ENCODE measurements at regions not wholly inside any gene's neighbourhood (a gene's known extent, or its start where the extent isn't known, plus 50 kb on each side); places are given as distances from the start of the nearest gene placed in this dataset.
"Not testable (repeated sequence)": the region's sequence is repeated elsewhere in the genome, so short reads cannot be mapped to it uniquely, and the experiment has no call there.

DNA sequence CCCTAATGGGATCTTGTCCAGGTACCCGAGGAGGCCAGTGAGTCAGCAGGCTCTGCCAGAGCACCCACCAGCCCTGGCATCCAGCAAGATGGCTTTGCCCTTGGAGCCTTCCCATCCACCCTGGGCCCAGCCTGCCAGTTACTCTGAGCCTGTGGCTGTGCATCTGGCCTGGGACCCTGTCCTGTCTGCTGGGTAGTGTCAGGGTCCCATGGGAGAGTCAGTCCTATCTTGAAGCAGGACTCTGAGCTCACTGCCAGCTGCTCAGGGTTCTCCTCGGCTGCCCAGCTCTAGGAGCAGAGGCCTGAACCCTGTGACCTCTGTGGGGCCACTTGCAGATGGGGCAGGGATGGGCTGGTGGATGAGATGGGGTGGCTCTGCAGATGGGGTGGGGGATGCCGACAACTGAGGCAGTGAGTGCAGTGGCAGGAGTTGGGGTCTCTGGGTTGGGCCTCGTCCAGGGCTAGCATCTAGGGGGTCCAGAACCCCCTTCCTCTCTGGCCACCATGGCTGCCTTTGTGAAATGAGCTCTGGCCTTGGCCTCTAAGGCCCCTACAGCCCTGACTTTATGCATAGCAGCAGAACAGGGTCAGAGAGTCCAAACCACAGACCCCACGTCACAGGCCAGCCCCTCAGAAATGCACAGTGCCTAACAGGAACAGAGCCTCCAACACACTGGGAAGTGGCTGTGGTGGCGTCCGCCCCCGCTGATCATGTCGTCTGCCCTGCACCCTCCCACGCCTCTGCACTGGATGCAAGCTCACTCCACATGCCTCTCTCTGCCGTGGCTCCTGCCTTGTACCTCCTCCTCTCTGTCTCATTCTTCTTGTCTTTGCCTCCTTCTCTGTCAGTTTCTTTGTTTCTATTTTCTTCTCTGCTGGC, 88.1 kb upstream of the RET start:
- no peak for DNase-seq

DNA sequence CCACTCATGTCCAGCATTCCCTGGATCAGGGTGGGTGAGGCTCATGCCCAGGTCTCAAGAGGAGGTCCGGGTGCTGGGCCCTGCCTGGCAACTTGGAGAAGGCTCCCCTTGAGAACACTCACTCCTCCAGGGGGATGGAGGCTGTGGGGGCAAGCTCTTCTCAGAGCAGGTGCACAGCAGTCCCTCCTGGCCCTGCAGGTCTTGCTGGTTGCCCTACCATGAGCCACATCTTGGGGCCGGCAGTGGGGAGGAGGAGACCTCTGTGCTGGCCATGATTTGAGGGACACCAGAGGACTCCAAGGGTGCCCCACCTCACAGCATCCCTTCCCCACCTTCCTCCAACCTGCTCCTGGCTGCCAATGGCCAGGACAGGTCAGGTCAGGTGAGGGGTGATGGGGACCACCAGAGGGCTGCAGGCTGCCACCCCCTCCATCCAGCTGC, 87.4 kb upstream of the RET start:
- DNase-seq = no peak

DNA sequence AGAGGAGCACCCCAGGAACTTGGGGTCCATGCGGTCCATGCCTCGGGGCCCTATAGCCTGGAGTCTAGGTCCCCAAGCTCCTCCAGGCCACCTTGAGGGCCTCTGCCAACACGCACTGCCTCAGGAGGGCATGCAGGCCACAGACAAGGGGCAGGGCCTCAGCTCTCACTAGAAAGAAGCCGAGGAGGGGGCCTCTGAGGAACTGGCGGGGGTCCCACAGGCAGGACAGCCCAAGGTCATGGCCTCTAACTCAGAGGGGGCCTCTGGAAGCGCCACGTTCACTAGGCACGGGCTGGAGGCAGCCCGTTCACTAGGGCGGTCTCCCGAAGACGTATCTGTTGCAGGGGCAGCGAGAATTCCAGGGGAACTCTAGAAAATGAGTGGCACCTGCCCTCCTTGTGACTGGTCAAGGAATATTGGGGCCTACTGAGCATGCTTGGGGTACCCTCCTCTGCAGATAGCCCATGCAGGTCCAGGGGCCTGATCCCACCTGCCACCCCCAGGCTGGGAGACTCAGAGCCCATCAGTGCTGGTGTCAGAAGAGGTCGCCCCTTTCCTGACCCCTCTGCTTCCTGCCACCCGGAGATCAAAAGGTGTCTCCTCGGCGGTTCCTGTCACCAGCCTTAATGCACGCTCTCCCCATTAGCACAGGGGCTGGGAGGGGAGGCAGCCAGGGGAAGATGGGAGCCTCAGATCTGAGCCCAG, 86.7 kb upstream of the RET start:
- DNase-seq = no peak

DNA sequence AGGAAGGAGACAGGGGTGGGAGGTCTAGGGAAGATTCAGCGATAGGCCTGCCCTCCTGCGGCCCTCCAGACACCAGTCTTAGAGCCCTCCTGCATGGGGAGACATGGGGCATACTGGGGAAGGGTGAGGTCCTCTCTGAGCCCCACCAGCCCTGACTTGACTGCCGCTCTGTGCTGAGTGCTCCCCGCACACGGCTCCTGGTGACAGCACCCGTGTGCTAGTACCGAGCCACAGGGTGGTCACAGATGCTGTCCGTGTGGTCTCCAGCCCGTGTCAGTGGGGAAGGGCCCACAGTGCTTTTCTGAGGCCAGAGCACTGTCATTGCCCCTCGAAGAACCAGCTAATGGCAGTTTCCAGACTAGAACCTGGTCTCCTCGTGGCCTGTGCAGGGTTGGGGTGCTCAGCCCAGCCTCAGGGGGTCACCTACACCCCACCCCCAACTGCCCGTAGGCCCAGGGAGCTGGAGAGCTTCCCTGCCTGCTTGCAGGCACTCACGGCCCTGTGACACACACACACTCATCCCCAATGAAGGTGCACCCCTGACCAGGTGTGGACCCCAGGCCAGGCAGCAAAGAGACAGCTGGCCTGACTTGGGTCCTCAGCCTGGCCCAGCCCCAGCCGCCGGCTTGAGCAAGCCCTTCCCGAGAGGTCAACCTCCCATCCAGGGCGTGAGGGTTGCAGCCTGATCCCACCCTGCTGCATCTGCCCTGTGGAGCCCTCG, 86.0 kb upstream of the RET start:
- DNase-seq = no peak

DNA sequence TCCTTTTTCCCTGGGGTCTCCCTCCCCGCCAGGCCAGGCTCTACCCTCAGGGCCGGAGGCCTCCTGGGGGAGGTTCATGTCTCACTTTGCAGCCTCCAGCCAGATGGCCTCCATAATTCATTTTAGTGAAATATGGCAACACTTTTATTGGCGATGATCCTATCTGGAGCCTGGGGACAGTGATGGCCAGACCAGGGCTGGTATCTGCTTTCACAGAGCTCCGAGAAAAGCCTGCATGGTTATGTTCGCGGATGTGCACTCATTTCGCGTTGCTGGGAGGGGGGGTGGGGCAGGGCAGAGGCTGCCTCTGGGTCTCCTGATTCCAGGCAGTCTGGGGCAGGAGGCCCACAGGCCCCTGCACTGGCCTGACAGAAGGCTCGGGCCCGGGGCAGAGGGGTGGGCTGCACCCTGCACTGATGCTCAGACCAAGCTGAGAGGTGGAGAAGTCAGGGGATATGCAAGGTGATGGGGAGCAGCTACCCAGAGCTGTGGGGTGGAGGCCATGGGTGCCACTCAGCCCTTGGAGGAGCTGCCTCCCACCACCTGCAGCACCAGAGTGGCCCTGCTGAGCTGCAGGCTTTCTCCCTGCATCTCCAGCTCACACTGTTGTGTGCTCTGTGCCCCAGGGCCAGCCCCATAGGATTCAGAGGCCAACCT, 85.3 kb upstream of the RET start:
- DNase-seq = no peak

DNA sequence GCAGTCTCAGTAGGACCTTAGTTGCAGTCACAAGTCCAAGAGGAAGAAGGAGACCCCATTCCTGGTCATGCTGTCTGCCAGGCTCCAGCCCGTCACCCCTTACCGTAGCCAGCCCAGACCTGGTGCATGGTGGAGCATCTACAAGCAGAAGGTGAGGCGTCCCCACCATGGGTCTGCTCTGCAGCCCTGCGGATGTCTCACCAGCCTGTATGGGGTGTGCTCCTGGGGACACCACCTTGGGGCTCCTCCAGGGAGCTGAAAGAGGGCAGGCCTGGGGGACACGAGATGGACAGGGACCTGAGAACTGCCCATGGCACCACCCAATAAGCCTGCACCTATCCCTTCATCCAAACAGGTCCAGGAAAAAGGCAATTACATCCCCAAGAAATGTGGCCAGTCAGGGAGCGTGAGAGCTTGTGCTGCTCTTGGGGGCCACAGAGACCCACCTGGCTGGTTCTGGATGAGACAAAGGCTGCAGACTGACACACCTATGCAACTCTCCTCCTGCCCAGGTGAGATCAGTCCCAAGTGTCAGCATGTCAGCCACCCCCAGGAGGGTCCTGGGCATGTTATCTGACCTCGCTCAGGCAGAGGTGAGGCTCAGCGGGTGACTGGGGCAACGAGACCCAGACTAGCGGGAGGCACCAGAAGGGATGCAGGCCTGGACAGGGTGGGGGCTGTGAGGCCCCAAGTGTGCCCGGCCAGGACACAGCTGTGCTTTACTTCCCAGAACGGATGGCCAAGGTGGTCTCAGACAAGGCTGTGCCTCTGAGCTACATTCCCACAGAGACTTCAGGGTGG, 84.5 kb upstream of the RET start:
- DNase-seq = no peak

DNA sequence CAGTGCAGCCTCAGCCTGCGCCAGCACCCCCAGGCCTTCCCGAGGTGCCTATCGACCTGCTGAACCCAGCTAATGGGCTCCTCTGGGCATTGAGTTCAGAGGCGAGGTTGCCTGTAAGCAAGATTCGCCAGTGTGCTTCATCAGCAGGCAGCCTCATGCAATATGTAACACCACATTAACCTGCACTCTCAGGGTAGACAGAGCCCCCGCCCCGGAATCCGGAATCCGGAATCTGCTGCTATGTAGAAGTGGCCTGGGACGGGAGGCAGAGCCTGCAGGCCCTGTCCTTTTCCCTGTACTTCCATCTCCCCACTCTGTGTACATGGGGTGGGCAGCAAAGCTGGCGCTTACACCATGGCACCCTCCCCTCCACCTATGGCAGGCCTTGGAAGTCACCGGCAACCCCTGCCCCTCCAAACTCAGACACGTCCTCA, 83.9 kb upstream of the RET start:
- no peak for DNase-seq

DNA sequence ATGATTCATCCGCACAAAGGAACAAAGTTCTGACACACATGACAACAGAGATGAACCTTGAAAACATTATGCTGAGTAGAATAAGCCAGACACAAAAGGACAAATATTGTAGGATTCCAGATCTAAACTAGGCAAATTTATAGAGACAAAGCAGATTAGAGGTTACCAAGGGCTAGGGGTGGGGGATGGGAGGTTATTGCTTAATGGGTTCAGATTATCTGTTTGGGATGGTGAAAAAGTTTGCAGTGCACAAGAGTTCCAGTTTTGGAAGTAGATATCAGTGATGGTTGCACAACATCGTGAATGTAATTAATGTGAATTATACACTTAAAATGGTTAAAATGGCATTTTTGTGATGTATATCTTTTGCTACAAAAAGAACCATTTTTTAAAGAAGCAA, 82.0 kb upstream of the RET start:
- DNase-seq = not testable (repeated sequence)

DNA sequence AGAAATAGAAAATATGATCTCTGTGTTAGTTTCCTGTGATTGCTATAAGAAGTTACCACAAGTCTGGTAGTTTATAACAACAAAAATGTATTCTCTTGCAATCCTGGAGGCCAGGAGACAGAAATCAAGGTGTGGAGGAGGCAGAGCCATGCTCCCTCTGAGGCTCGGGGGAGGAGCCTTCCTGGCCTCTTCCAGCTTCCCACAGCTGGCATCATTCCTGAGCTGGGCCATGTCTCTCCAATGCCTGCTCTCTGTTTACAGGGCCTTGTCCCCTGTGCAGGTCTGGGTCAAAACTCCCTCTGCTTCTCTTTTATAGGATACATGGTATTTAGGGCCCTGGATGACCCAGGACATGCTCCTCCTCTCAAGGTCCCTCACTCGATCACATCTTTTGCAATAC, 81.3 kb upstream of the RET start:
- no peak for DNase-seq

DNA sequence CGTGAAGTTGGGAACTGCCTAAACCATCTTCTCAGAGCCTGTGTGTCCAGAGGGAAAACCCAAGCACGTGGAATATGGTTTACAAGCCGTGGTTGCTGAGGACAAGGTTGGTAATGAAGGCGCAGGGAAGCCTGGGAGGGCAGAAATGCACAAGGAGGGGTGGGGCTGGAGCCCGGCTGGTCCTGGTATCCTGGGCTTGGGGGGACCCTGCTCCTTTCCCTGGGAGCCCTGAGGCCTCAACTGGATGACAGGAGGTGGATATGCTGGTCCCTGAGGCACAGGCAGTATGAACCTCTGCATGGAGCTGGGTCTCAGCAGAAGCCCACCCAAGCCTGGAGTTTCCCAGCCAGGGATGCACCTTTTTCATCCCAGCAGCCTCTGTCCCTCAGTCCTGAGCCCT, 80.3 kb upstream of the RET start:
- no peak for DNase-seq

DNA sequence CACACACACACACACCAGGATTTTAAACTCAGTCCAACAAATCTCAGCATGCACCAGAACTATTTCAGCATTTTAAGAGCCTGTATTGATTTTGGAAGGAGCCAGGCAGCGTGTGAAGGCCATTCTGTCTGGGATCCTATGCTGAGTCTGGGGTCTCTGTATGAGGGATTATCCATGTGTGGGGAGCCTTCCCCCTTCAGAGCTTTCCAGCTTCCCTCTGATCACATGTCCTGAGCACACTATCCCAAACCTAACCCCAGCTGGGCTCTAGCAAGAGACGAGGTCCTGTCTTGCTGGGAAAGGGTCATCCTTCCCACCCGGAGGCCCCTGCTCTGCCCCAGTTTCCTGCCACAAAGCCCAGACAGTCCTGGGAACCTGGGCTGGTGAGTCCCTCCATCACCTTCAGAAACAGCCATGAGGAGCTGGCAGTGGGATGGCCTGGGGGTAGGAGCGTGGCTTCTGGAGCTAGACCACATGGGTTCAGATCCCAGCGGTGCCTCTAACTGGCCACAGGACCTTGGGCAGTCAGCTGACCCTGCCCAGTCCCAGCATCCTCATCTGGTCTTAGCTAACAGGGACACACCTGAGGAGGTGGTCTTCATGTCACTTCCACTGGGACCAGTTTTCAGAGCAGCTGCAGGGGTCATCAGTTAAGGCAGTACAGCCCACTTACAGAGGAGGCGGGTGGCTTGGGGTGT, 79.6 kb upstream of the RET start:
- DNase-seq = no peak

DNA sequence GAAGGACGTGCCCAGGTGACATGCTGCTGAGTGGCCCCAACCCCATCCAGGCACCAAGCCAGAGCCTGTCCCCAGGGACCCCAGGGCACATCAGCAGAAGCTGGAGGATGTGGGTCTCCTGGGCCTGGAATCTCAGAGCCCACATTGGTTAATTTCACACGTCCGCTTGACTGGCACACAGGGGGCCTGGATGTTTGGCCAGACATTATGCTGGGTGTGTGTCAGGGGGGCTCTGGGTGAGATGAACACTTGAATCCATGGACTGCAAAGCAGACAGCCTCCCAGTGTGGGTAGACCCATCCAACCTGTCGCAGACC, 79.1 kb upstream of the RET start:
- DNase-seq = no peak

DNA sequence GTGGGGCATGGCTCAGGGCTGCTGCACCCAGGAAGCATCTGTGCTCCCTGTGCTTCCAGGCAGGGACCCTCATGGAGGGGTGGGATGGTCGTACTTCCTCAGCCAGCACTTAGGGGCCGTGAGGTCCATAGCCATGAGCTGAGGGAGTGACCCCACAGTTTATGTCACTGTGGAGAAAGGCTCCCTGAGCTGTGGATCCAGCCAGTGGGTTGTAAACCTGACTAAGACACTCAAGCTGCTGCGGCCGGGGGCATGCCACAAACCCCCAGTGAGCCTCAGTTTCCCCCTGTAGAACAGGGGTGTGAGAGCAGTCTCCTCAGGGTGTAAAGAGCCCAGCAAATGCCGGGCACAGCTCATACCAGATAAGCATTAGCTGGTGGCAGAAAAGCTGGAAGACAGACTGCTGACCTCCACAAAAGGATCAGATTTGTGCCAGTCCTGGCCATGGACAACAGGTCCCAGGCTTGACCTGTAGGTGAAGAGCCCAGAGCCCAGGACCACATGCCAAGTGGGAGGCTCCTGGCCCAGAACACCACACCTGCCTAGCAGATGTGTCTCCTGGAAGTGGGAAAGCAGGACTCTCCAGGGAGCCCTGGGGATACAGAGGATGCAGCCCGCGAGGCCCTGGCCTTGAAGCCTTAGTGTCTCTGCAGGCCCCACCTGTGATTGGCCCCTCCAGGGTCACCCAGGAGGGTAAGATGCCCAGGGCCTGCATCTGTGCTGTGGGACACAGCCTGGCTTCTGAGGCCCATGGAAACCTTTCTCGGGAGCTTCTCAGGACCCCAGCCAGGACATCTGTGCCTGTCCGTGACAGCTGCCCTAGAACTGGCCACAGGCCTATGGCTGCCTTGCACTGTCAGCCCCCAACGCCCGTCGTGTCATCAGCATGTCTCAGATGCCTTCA, 78.1 kb upstream of the RET start:
- no peak for DNase-seq

DNA sequence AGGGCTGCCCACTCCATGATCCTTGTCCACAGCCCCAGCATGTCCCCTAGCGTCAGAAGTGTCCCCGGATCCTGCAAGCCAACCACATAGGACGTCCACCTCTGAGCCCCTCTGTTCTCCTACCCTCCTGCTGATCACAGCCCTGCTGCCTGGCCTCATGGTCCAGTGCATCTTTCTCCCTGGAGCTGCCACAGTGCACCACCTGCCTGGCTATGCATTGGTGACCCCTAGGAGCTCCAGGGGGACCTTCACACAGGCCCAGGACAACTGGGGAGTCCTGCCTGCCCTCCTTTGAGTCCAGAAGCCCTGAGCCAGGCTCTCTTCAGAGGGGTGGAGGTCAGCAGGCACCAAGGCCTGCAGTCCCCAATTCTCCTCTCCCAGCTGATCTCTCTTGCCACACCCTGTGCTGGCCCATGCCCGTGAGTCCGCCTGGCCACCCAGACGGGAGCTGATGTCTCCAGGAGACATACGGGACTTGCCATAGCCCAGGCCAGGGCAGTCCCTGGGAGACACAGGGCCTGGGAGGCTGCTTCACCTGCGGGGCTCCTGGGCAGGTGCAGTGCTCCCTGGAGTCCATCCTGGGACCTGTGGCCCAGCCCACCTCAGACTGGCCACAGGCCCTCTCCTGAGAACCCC, 77.4 kb upstream of the RET start:
- DNase-seq = no peak

DNA sequence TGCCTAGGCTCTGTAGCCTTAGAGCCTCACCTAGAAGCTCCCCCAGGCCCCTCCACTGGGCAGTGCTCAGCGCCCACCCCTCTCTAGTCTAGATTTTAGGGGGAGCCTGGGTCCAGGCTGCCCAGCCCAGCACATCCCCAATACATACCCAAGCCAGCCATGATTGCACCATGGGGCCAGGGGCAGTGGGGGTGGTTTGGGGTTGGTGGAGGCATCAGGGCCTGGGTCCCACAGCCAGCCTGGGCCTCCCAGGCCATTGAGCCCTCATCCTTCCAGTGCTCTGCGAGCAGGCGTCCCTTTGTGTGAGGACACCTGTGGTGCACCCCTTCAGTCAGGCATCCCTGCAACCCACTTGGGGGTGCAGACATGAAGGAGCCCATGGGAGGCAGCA, 76.9 kb upstream of the RET start:
- DNase-seq = no peak

DNA sequence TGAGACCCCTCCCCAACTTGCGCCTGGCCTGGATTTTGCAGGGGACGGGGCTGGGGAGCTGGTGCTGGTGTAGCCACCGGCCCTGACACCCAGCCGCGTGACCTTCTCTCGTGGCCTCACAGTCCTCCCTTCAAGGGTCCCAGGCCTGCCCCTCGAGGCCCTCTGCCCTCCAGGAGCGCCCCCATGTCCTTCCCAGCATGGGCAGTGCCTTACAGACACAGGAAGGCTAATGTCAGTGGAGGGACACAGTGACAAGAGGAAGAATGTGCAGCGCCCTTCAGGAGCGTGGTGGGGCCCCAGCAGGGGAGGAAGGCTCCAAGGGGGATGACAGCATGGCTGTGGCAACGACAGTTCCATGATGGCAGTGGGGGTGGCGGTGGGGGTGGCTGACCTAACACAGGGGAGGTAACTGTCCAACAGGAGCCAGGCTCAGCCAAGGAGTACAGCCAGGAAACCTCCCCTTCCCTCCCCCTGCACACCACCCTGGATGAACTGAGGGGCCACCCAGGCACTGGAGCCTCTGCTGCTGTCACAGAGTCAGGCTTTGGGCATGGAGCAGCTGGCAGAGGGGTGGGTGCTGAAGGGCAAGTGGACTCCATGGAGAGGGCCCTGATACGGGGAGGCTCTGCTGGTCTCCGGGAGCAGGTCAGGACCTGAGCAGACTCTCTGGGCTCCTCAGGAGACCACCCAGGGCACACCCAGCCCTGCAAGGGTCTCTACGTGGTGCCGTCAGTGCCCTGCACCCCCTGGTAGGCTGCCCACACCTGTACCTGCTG, 76.0 kb upstream of the RET start:
- no peak for DNase-seq

DNA sequence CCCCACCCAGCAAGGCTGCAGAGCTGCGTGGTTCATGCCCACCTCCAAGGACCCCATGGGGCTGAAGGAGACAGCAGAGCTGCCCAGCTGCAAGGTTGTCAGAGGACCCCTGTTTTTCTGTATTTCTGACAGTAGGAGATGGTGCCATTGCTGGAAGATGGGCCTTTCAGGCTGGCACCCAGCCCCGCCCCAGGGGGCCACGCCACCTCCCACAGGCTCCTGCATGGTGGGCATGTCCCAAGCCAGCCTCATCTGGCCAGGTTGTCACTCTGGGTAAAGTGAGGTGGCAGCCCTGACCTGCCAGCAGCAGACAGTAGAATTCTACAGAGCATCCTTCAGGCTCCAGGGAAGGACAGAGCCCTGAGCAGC, 75.5 kb upstream of the RET start:
- DNase-seq = no peak

DNA sequence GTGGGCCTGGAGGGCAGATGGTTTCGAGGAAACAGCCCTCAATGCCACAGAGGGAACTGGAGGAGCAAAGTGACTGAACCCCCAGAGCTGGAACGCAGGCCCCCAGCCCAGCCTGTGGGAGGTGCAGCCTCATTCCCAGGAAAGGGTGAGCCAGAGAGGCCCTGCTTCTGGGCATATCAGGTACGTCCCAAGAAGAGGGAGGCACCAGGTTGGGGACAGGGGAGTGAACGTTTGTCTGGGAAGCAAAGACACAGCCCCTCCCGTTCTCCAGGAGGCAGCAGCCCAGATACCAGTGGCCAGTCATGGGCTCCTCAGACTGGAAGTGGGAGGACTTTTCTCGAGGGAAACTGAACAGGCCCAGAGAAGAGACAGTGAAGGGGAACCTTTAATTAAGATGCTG, 74.3 kb upstream of the RET start:
- DNase-seq = no peak

DNA sequence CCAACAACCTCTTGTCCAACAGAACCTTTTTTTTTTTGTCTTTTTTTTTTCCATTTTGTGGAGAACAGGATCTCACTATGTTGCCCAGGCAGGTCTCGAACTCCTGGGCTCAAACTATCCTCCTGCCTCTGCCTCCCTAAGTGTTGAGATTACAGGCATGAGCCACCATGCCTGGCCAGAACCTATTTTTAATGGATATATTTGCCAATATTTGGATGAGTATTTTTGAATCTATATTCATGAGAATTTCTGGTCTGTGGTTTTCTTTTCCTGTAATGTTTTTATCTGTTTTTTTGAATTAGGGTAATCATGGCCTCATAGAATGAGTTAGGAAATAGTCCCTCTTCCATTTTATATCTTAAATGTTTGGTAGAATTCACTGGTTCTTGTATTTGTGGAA, 70.4 kb upstream of the RET start:
- DNase-seq = no peak

DNA sequence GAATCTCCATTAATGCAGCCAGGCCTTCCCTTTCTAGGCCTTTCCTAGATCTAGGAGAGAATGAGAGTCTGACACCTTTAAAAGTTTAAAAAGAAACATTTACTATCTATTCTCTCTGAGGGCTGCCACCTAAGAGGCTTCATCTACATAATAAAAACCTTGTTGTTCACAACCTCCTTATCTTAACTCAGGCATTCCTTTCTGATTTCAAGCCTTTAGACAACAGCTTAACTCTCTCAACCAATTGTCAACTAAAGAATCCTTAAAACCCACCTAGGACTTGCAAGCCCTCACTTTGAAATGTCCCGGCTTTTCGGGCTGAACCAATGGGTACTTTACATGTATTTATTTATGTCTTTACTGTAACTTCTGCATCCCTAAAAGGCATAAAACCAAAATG, 64.3 kb upstream of the RET start:
- DNase-seq = no peak
